ENCODE measurements at regions not wholly inside any gene's neighbourhood (a gene's known extent, or its start where the extent isn't known, plus 50 kb on each side); places are given as distances from the start of the nearest gene placed in this dataset.

- TF ChIP-seq CTCF (conservative IDR thresholded peaks at IDR 0.05): no peak
- H3K27ac ChIP-seq: no peak overlapping the region
Measured at GRCh38 chr12:113676117-113676516, 204.4 kb upstream of the LHX5 start.

- no peak for TF ChIP-seq CTCF (conservative IDR thresholded peaks at IDR 0.05)
Measured at GRCh38 chr12:113674996-113675395, 203.3 kb upstream of the LHX5 start.

GRCh38 chr12:113674302-113674701 lies 202.6 kb upstream of the LHX5 start:
- no peak overlapping the region for H3K27ac ChIP-seq
- TF ChIP-seq CTCF (conservative IDR thresholded peaks at IDR 0.05): no peak

More at GRCh38 chr12:113674996-113675395, 203.3 kb upstream of the LHX5 start:
- no peak overlapping the region for H3K27ac ChIP-seq

GRCh38 chr12:113673458-113674238 lies 202.0 kb upstream of the LHX5 start:
- no peak for TF ChIP-seq CTCF (conservative IDR thresholded peaks at IDR 0.05)
- no peak overlapping the region for H3K27ac ChIP-seq

GRCh38 chr12:113670742-113671141 lies 199.1 kb upstream of the LHX5 start:
- H3K27ac ChIP-seq: no peak overlapping the region
- TF ChIP-seq CTCF (conservative IDR thresholded peaks at IDR 0.05): no peak

- no peak for TF ChIP-seq CTCF (conservative IDR thresholded peaks at IDR 0.05)
- H3K27ac ChIP-seq: no peak overlapping the region
Measured at GRCh38 chr12:113667676-113668356, 196.1 kb upstream of the LHX5 start.

- no peak overlapping the region for H3K27ac ChIP-seq
- no peak for TF ChIP-seq CTCF (conservative IDR thresholded peaks at IDR 0.05)
Measured at GRCh38 chr12:113667095-113667494, 195.4 kb upstream of the LHX5 start.

All from VCaP (cell line).